ENCODE measurements at regions not wholly inside any gene's neighbourhood (a gene's known extent, or its start where the extent isn't known, plus 50 kb on each side); places are given as distances from the start of the nearest gene placed in this dataset.

GRCh38 chr14:71465316-71465715 is 466.9 kb upstream of the RGS6 start:
- intact Hi-C loops (cut with DNase I; ENCODE audit: low total_unique reads), result no loop called here
- Histone ChIP-seq H3K36me3 (no peaks in the 10 kb centered on the region), H3K4me3 (no peak overlapping the region), H3K27me3 (no peaks in the 10 kb centered on the region), H3K4me1 (no peaks in the 10 kb centered on the region), H3K9me3 (no peaks in the 10 kb centered on the region), H3K27ac (no peak overlapping the region)
- 93 to 100% methylated on average over 2 of the region's 2 CpGs for WGBS, 2 donors (ENCODE audit: low coverage in 1 of 2)
- no peak for DNase-seq
- in situ Hi-C loops (cut with MboI; ENCODE audit: low pct_ligation_motif_present in 1 of 4, low pct_unique_long_range_greater_than_20kb in 1 of 4, low sequenced_read_pairs in 3 of 4), result no loop called here
- no peak for TF ChIP-seq POLR2AphosphoS5 (IDR thresholded peaks at IDR 0.05)
- TF ChIP-seq EP300 (IDR thresholded peaks at IDR 0.05; ENCODE audit: low read depth), result no peak
- no peak for TF ChIP-seq CTCF (IDR thresholded peaks at IDR 0.05)

DNA sequence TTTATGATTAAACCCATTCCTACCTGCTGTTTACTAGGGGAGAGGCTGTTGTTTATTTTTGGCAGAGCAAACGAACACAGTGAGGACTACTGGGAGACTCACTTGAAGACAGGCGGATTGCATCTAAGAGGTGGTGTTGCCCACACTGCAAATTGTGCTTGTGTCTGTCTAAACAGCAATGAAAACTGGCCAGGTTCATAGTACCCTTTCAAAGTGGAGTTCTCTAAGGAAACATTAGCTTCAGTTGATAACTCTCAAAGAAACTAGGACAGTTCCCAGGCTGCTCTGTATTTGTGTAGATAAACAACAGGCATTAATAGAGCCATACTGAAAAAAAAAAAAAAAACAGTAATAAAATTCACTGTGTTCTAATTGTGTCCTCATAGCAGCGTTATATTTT is 466.0 kb upstream of the RGS6 start:
- WGBS, 2 donors (ENCODE audit: low coverage in 1 of 2), result 66 to 92% methylated on average over 1 to 3 of the region's 3 CpGs
- H3K36me3 ChIP-seq, result no peaks in the 10 kb centered on the region
- H3K27ac ChIP-seq, result no peak overlapping the region
- no peak overlapping the region for H3K4me3 ChIP-seq
- in situ Hi-C loops (cut with MboI; ENCODE audit: low pct_ligation_motif_present in 1 of 4, low pct_unique_long_range_greater_than_20kb in 1 of 4, low sequenced_read_pairs in 3 of 4), result no loop called here
- no peaks in the 10 kb centered on the region for H3K4me1 ChIP-seq
- TF ChIP-seq POLR2A (IDR thresholded peaks at IDR 0.05) (no peak), CTCF (IDR thresholded peaks at IDR 0.05) (no peak), EP300 (IDR thresholded peaks at IDR 0.05; ENCODE audit: low read depth) (no peak), POLR2AphosphoS5 (IDR thresholded peaks at IDR 0.05) (no peak)
- no peaks in the 10 kb centered on the region for H3K27me3 ChIP-seq
- DNase-seq, result no peak
- no peaks in the 10 kb centered on the region for H3K9me3 ChIP-seq
- intact Hi-C loops (cut with DNase I; ENCODE audit: low total_unique reads), result no loop called here

- no peaks in the 10 kb centered on the region for H3K27me3 ChIP-seq
- WGBS, 2 donors (ENCODE audit: low coverage in 1 of 2), result 85 to 87% methylated on average over 4 of the region's 4 CpGs
- no peak for DNase-seq
- H3K9me3 ChIP-seq, result no peaks in the 10 kb centered on the region
- no peak overlapping the region for H3K27ac ChIP-seq
- intact Hi-C loops (cut with DNase I; ENCODE audit: low total_unique reads) (no loop called here), in situ Hi-C loops (cut with MboI; ENCODE audit: low pct_ligation_motif_present in 1 of 4, low pct_unique_long_range_greater_than_20kb in 1 of 4, low sequenced_read_pairs in 3 of 4) (no loop called here)
- no peaks in the 10 kb centered on the region for H3K4me1 ChIP-seq
- no peaks in the 10 kb centered on the region for H3K36me3 ChIP-seq
- TF ChIP-seq POLR2AphosphoS5 (IDR thresholded peaks at IDR 0.05), result no peak
- TF ChIP-seq CTCF (IDR thresholded peaks at IDR 0.05), result no peak
- TF ChIP-seq EP300 (IDR thresholded peaks at IDR 0.05; ENCODE audit: low read depth), result no peak
- no peak for TF ChIP-seq POLR2A (IDR thresholded peaks at IDR 0.05)
- no peak overlapping the region for H3K4me3 ChIP-seq
These were observed 465.3 kb upstream of the RGS6 start for GRCh38 chr14:71466946-71467345.

- Histone ChIP-seq H3K27me3 (no peaks in the 10 kb centered on the region), H3K9me3 (no peaks in the 10 kb centered on the region), H3K27ac (no peak overlapping the region), H3K36me3 (no peaks in the 10 kb centered on the region), H3K4me3 (no peak overlapping the region), H3K4me1 (no peaks in the 10 kb centered on the region)
- DNase-seq, result no peak
- TF ChIP-seq POLR2A (IDR thresholded peaks at IDR 0.05), result no peak
- TF ChIP-seq CTCF (IDR thresholded peaks at IDR 0.05), result no peak
- no peak for TF ChIP-seq EP300 (IDR thresholded peaks at IDR 0.05; ENCODE audit: low read depth)
- TF ChIP-seq POLR2AphosphoS5 (IDR thresholded peaks at IDR 0.05), result no peak
- in situ Hi-C loops (cut with MboI; ENCODE audit: low pct_ligation_motif_present in 1 of 4, low pct_unique_long_range_greater_than_20kb in 1 of 4, low sequenced_read_pairs in 3 of 4), result no loop called here
- intact Hi-C loops (cut with DNase I; ENCODE audit: low total_unique reads), result no loop called here
- WGBS, 2 donors (ENCODE audit: low coverage in 1 of 2), result 81 to 88% methylated on average over 3 of the region's 3 CpGs
These were observed 464.8 kb upstream of the RGS6 start for GRCh38 chr14:71467361-71467811.

Measured in transverse colon (tissue), 4 donors.